UCSD-AML1 (cell line): ENCODE measurements at regions not wholly inside any gene's neighbourhood (a gene's known extent, or its start where the extent isn't known, plus 50 kb on each side); places are given as distances from the start of the nearest gene placed in this dataset.

Experiments used
- DNase-seq: peaks from one replicate; lab custom pipeline; 2025; ENCODE audit not compliant: unreplicated experiment; lab: John Stamatoyannopoulos, UW

- no peak for DNase-seq
These were observed 201.8 kb downstream of the ABHD5 start for GRCh38 chr3:43892526-43892925.

- DNase-seq = no peak
These were observed 203.0 kb downstream of the ABHD5 start for GRCh38 chr3:43893727-43894126.

GRCh38 chr3:43894176-43895049 is 203.7 kb downstream of the ABHD5 start:
- no peak for DNase-seq

GRCh38 chr3:43895573-43895972 is 204.8 kb downstream of the ABHD5 start:
- DNase-seq = no peak

GRCh38 chr3:43902415-43902814 is 211.7 kb downstream of the ABHD5 start:
- no peak for DNase-seq

- no peak for DNase-seq
These were observed 214.4 kb downstream of the ABHD5 start for GRCh38 chr3:43905157-43905556.

GRCh38 chr3:43906849-43907507 is 216.2 kb downstream of the ABHD5 start:
- DNase-seq = no peak

- DNase-seq = no peak
These were observed 216.7 kb downstream of the ABHD5 start for GRCh38 chr3:43907508-43907858.

- DNase-seq = no peak
These were observed 217.7 kb downstream of the ABHD5 start for GRCh38 chr3:43908456-43908855.

GRCh38 chr3:43909149-43909548 is 218.4 kb downstream of the ABHD5 start:
- no peak for DNase-seq

GRCh38 chr3:43910750-43911149 is 220.0 kb downstream of the ABHD5 start:
- DNase-seq = no peak

GRCh38 chr3:43913036-43913948 is 222.6 kb downstream of the ABHD5 start:
- no peak for DNase-seq

GRCh38 chr3:43914269-43914668 is 223.5 kb downstream of the ABHD5 start:
- no peak for DNase-seq

GRCh38 chr3:43915546-43915945 is 224.8 kb downstream of the ABHD5 start:
- no peak for DNase-seq

- DNase-seq = no peak
These were observed 226.6 kb downstream of the ABHD5 start for GRCh38 chr3:43917361-43917760.

GRCh38 chr3:43919029-43919428 is 228.3 kb downstream of the ABHD5 start:
- no peak for DNase-seq

- no peak for DNase-seq
These were observed 230.4 kb downstream of the ABHD5 start for GRCh38 chr3:43921056-43921648.

- no peak for DNase-seq
These were observed 231.6 kb downstream of the ABHD5 start for GRCh38 chr3:43922374-43922773.

- no peak for DNase-seq
These were observed 232.6 kb downstream of the ABHD5 start for GRCh38 chr3:43923104-43923882.

- no peak for DNase-seq
These were observed 235.3 kb downstream of the ABHD5 start for GRCh38 chr3:43926055-43926454.
